Natural killer cell (primary cell): ENCODE measurements at regions not wholly inside any gene's neighbourhood (a gene's known extent, or its start where the extent isn't known, plus 50 kb on each side); places are given as distances from the start of the nearest gene placed in this dataset.

ENCODE experiments used
- ATAC-seq, 3 donors: fragments of 150-1000 bp in 2 of 3; fragments of 200-7000 bp in 1 of 3; cut with Tn5 transposase; 1 replicate in 1 of 3; 2 replicates in 2 of 3; pipeline ENCODE4 v1.10.0; 2021; ENCODE audit warnings: mild to moderate bottlenecking in 2 of 3, moderate library complexity in 2 of 3
- DNase-seq, 2 donors: peaks; one replicate each; pipeline versions ENCODE4 v3.0.0 to v3.0.0-alpha.2; 2013 to 2021; ENCODE audit warnings: mixed read lengths in 1 of 2
- H3K27ac ChIP-seq: one replicate; pipeline ENCODE4 v1.5.1; 2013; ENCODE audit warnings: mild to moderate bottlenecking, low read length
- H3K27me3 ChIP-seq: one replicate; pipeline ENCODE4 v1.6.1; 2013; ENCODE audit warnings: low read length; ENCODE audit not compliant: control insufficient read depth, insufficient read depth
- H3K36me3 ChIP-seq: one replicate; pipeline ENCODE4 v1.6.1; 2013; ENCODE audit warnings: low read length; ENCODE audit not compliant: control insufficient read depth, insufficient read depth
- H3K4me1 ChIP-seq: one replicate; pipeline ENCODE4 v1.6.1; 2013; ENCODE audit warnings: low read length; ENCODE audit not compliant: control insufficient read depth, insufficient read depth
- H3K4me3 ChIP-seq: one replicate; pipeline ENCODE4 v1.5.1; 2013; ENCODE audit warnings: low read length
- H3K9me3 ChIP-seq: one replicate; pipeline ENCODE4 v1.6.1; 2013; ENCODE audit warnings: low read length; ENCODE audit not compliant: control insufficient read depth, insufficient read depth
- H3K27ac Mint-ChIP-seq, 2 donors: one replicate each; pipeline ENCODE4 v1.8.0; 2022; ENCODE audit warnings: mild to moderate bottlenecking in 2 of 2, mixed read lengths in 2 of 2, moderate library complexity in 1 of 2
- H3K27me3 Mint-ChIP-seq, 2 donors: one replicate each; pipeline ENCODE4 v1.8.0; 2022; ENCODE audit warnings: low read depth in 2 of 2, mixed read lengths in 2 of 2
- H3K36me3 Mint-ChIP-seq: one replicate; pipeline ENCODE4 v1.8.0; 2022; ENCODE audit warnings: mixed read lengths
- H3K4me1 Mint-ChIP-seq, 2 donors: one replicate each; pipeline ENCODE4 v1.8.0; 2022; ENCODE audit warnings: mixed read lengths in 2 of 2
- H3K4me3 Mint-ChIP-seq: one replicate; pipeline ENCODE4 v1.8.0; 2022; ENCODE audit warnings: mild to moderate bottlenecking, moderate library complexity, mixed read lengths
- H3K9me3 Mint-ChIP-seq, 2 donors: one replicate each; pipeline ENCODE4 v1.8.0; 2022; ENCODE audit warnings: mixed read lengths in 2 of 2
- CTCF ChIP-seq: fragments of 200-600 bp; IDR thresholded peaks from one replicate; pipeline ENCODE4 v1.8.0; 2022; ENCODE audit warnings: antibody characterized with exemption
- WGBS: methylation state at CpG from one replicate; pipeline ENCODE4 v1.1.7; 2013; ENCODE audit warnings: missing lambda C conversion rate; ENCODE audit not compliant: insufficient coverage; 5-methylcytosine and 5-hydroxymethylcytosine counted together
- intact Hi-C: fragments of 100-400 bp; cut with micrococcal nuclease; formaldehyde crosslinking; loops from one replicate; pipeline ENCODE4 v1.14.2; 2022

- Mint-ChIP-seq H3K4me1 (no peaks in the 10 kb centered on the region), H3K4me3 (no peak overlapping the region), H3K27ac (no peak overlapping the region), H3K36me3 (peaks cover 52% of the 10 kb centered on the region), H3K9me3 (peaks cover 24 to 39% of the 10 kb centered on the region in 2 donors), H3K27me3 (no peaks in the 10 kb centered on the region)
- Histone ChIP-seq H3K9me3 (no peaks in the 10 kb centered on the region), H3K4me3 (no peak overlapping the region), H3K4me1 (no peaks in the 10 kb centered on the region), H3K36me3 (no peaks in the 10 kb centered on the region), H3K27ac (no peak overlapping the region), H3K27me3 (no peaks in the 10 kb centered on the region)
- no CpG with 5 or more reads among the region's 2 CpGs for WGBS
- intact Hi-C loops = no loop called here
- DNase-seq (no peak), ATAC-seq (no peak)
- no peak for TF ChIP-seq CTCF
Observed at GRCh38 chr3:20811631-20812030, 625.6 kb upstream of the SGO1 start.

GRCh38 chr3:20811006-20811405 lies 625.0 kb upstream of the SGO1 start:
- H3K27ac Mint-ChIP-seq = no peak overlapping the region
- Histone ChIP-seq H3K4me3 (no peak overlapping the region), H3K27me3 (no peaks in the 10 kb centered on the region), H3K27ac (no peak overlapping the region), H3K36me3 (no peaks in the 10 kb centered on the region), H3K9me3 (no peaks in the 10 kb centered on the region), H3K4me1 (no peaks in the 10 kb centered on the region)
- TF ChIP-seq CTCF = no peak
- no peak overlapping the region for H3K4me3 Mint-ChIP-seq
- intact Hi-C loops = no loop called here
- H3K27me3 Mint-ChIP-seq = no peaks in the 10 kb centered on the region
- peaks cover 52% of the 10 kb centered on the region for H3K36me3 Mint-ChIP-seq
- ATAC-seq (no peak), DNase-seq (no peak)
- H3K4me1 Mint-ChIP-seq = no peaks in the 10 kb centered on the region
- 80% methylated on average over 2 of the region's 2 CpGs for WGBS
- H3K9me3 Mint-ChIP-seq = peaks cover 24 to 39% of the 10 kb centered on the region in 2 donors

- no peak for ATAC-seq
- no peak for DNase-seq
- TF ChIP-seq CTCF = no peak
- Histone ChIP-seq H3K4me1 (no peaks in the 10 kb centered on the region), H3K36me3 (no peaks in the 10 kb centered on the region), H3K27ac (no peak overlapping the region), H3K4me3 (no peak overlapping the region), H3K27me3 (no peaks in the 10 kb centered on the region), H3K9me3 (no peaks in the 10 kb centered on the region)
- Mint-ChIP-seq H3K36me3 (peaks cover 52% of the 10 kb centered on the region), H3K27ac (no peak overlapping the region), H3K4me3 (no peak overlapping the region), H3K9me3 (peaks cover 24 to 39% of the 10 kb centered on the region in 2 donors), H3K4me1 (no peaks in the 10 kb centered on the region), H3K27me3 (no peaks in the 10 kb centered on the region)
- intact Hi-C loops = no loop called here
Observed at GRCh38 chr3:20810555-20810954, 624.5 kb upstream of the SGO1 start.

GRCh38 chr3:20809356-20809755 lies 623.4 kb upstream of the SGO1 start:
- no peak overlapping the region for H3K4me3 Mint-ChIP-seq
- no peak overlapping the region for H3K27ac ChIP-seq
- H3K36me3 ChIP-seq = no peaks in the 10 kb centered on the region
- WGBS = 77% methylated on average over 3 of the region's 3 CpGs
- peaks cover 44% of the 10 kb centered on the region for H3K36me3 Mint-ChIP-seq
- no peaks in the 10 kb centered on the region for H3K27me3 Mint-ChIP-seq
- no peaks in the 10 kb centered on the region for H3K4me1 ChIP-seq
- H3K9me3 ChIP-seq = no peaks in the 10 kb centered on the region
- ATAC-seq = no peak
- H3K27me3 ChIP-seq = no peaks in the 10 kb centered on the region
- intact Hi-C loops = no loop called here
- no peak overlapping the region for H3K27ac Mint-ChIP-seq
- H3K4me1 Mint-ChIP-seq = no peaks in the 10 kb centered on the region
- H3K9me3 Mint-ChIP-seq = peaks cover 18 to 33% of the 10 kb centered on the region in 2 donors
- no peak for DNase-seq
- no peak for TF ChIP-seq CTCF
- H3K4me3 ChIP-seq = no peak overlapping the region
